PC-3 (cell line): ENCODE measurements at regions not wholly inside any gene's neighbourhood (a gene's known extent, or its start where the extent isn't known, plus 50 kb on each side); places are given as distances from the start of the nearest gene placed in this dataset.

ENCODE experiments used
- EZH2 ChIP-seq: fragments of 300-600 bp; sonication (generic); IDR thresholded peaks from one replicate; pipeline ENCODE4 v1.6.1; 2017; ENCODE audit warnings: antibody characterized with exemption, mild to moderate bottlenecking, low read length; ENCODE audit not compliant: unreplicated experiment
- EZH2phosphoT487 ChIP-seq: fragments of 300-600 bp; sonication (generic); IDR thresholded peaks from 2 replicates; pipeline ENCODE4 v1.6.1; 2018; ENCODE audit warnings: mild to moderate bottlenecking, antibody characterized with exemption, low read length, borderline replicate concordance
- TF ChIP-seq, protein P1 (sequence below): fragments of 300-600 bp; sonication (generic); conservative IDR thresholded peaks from 2 replicates; pipeline ENCODE4 v1.5.1; 2017; ENCODE audit warnings: antibody characterized with exemption, low read depth, mild to moderate bottlenecking, low read length

DNA sequence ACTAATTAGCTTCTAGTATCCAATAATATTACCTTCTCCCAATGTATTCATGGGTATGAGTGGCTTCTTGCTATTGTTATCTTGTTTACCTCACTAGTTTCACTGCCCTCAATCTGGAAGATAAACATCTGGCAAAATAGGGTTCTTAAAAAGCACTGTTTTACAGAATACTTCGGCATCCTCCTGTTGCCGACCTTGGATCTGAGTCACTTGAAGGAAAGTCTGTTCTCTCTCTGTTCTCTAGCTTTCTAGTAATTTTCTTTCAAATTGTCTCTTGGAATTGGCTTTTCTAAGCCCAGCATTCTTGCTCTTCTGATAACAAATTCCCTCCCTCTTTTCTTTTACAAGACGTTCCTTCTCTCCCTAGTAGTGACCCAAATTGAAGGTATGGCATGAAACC lies 189.5 kb downstream of the KITLG start:
- TF ChIP-seq, protein P1, sequence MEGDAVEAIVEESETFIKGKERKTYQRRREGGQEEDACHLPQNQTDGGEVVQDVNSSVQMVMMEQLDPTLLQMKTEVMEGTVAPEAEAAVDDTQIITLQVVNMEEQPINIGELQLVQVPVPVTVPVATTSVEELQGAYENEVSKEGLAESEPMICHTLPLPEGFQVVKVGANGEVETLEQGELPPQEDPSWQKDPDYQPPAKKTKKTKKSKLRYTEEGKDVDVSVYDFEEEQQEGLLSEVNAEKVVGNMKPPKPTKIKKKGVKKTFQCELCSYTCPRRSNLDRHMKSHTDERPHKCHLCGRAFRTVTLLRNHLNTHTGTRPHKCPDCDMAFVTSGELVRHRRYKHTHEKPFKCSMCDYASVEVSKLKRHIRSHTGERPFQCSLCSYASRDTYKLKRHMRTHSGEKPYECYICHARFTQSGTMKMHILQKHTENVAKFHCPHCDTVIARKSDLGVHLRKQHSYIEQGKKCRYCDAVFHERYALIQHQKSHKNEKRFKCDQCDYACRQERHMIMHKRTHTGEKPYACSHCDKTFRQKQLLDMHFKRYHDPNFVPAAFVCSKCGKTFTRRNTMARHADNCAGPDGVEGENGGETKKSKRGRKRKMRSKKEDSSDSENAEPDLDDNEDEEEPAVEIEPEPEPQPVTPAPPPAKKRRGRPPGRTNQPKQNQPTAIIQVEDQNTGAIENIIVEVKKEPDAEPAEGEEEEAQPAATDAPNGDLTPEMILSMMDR = no peak
- TF ChIP-seq EZH2 (no peak), EZH2phosphoT487 (no peak)
